ENCODE measurements at regions not wholly inside any gene's neighbourhood (a gene's known extent, or its start where the extent isn't known, plus 50 kb on each side); places are given as distances from the start of the nearest gene placed in this dataset.

GRCh38 chr4:156265407-156265806, 311.7 kb upstream of the CTSO start:
- Histone ChIP-seq H3K27ac (no peak overlapping the region), H3K4me3 (no peak overlapping the region), H3K4me1 (no peaks in the 10 kb centered on the region), H3K36me3 (ENCODE audit: insufficient read depth in 1 of 2, low read depth in 1 of 2) (no peaks in the 10 kb centered on the region), H3K27me3 (ENCODE audit: insufficient read depth in 3 of 3, low read length in 2 of 3) (no peaks in the 10 kb centered on the region), H3K9me3 (no peaks in the 10 kb centered on the region)
- ATAC-seq: no peak
- no peak for TF ChIP-seq CTCF (IDR thresholded peaks at IDR 0.05)
- DNase-seq: no peak
- intact Hi-C loops (cut with DNase I): no loop called here

GRCh38 chr4:156261230-156261629, 307.6 kb upstream of the CTSO start:
- Histone ChIP-seq H3K4me1 (no peaks in the 10 kb centered on the region), H3K4me3 (no peak overlapping the region), H3K9me3 (no peaks in the 10 kb centered on the region), H3K27me3 (ENCODE audit: insufficient read depth in 3 of 3, low read length in 2 of 3) (no peaks in the 10 kb centered on the region), H3K27ac (no peak overlapping the region), H3K36me3 (ENCODE audit: insufficient read depth in 1 of 2, low read depth in 1 of 2) (no peaks in the 10 kb centered on the region)
- no peak for DNase-seq
- no peak for ATAC-seq
- no peak for TF ChIP-seq CTCF (IDR thresholded peaks at IDR 0.05)
- WGBS, 3 donors: 90 to 100% (median 93%) methylated on average over 1 of the region's 1 CpG
- intact Hi-C loops (cut with DNase I): no loop called here

- ATAC-seq (no peak), DNase-seq (no peak)
- Histone ChIP-seq H3K4me1 (no peaks in the 10 kb centered on the region), H3K27ac (no peak overlapping the region), H3K9me3 (no peaks in the 10 kb centered on the region), H3K4me3 (no peak overlapping the region), H3K27me3 (ENCODE audit: insufficient read depth in 3 of 3, low read length in 2 of 3) (no peaks in the 10 kb centered on the region), H3K36me3 (ENCODE audit: insufficient read depth in 1 of 2, low read depth in 1 of 2) (no peaks in the 10 kb centered on the region)
- intact Hi-C loops (cut with DNase I): no loop called here
- 47 to 64% (median 56%) methylated on average over 5 of the region's 5 CpGs for WGBS, 3 donors
- TF ChIP-seq CTCF (IDR thresholded peaks at IDR 0.05): no peak
Measured at GRCh38 chr4:156255230-156256007, 301.8 kb upstream of the CTSO start.

- WGBS, 3 donors: 19 to 29% (median 20%) methylated on average over 2 of the region's 2 CpGs
- intact Hi-C loops (cut with DNase I): no loop called here
- no peaks in the 10 kb centered on the region for H3K9me3 ChIP-seq
- no peaks in the 10 kb centered on the region for H3K36me3 ChIP-seq (ENCODE audit: insufficient read depth in 1 of 2, low read depth in 1 of 2)
- no peak for DNase-seq
- no peak for ATAC-seq
- no peak overlapping the region for H3K27ac ChIP-seq
- H3K4me3 ChIP-seq: no peak overlapping the region
- no peaks in the 10 kb centered on the region for H3K4me1 ChIP-seq
- H3K27me3 ChIP-seq (ENCODE audit: insufficient read depth in 3 of 3, low read length in 2 of 3): no peaks in the 10 kb centered on the region
- no peak for TF ChIP-seq CTCF (IDR thresholded peaks at IDR 0.05)
Measured at GRCh38 chr4:156252358-156252921, 298.8 kb upstream of the CTSO start.
